Spleen (tissue), 7 donors: ENCODE measurements at regions not wholly inside any gene's neighbourhood (a gene's known extent, or its start where the extent isn't known, plus 50 kb on each side); places are given as distances from the start of the nearest gene placed in this dataset.

Experiments used
- POLR2AphosphoS5 ChIP-seq, 3 donors: sonication (generic); formaldehyde crosslinking; IDR thresholded peaks; one replicate each; pipeline ENCODE4 v1.5.1; 2017; ENCODE audit warnings: antibody characterized with exemption in 3 of 3
- TF ChIP-seq, protein P1 (sequence below), 11 experiments: fragments of 200-600 bp in 7 of 11; fragments of 450-650 bp in 4 of 11; sonication (generic) in 4 of 11; IDR thresholded peaks in 8 of 11; conservative IDR thresholded peaks in 3 of 11; 1 replicate in 7 of 11; 2 replicates in 4 of 11; pipeline versions ENCODE4 v1.4.0 to v1.8.0; 2016 to 2021; ENCODE audit warnings: antibody characterized with exemption in 11 of 11, inconsistent platforms in 4 of 11, mild to moderate bottlenecking in 1 of 11
- donor health status: DM: no; HTN: no; CAD: no; lungs with moderate emphysema.
- donor health status: DM: no; HTN: no; CAD: no.
- donor health status: DM: no; HTN: no; CAD: no.

DNA sequence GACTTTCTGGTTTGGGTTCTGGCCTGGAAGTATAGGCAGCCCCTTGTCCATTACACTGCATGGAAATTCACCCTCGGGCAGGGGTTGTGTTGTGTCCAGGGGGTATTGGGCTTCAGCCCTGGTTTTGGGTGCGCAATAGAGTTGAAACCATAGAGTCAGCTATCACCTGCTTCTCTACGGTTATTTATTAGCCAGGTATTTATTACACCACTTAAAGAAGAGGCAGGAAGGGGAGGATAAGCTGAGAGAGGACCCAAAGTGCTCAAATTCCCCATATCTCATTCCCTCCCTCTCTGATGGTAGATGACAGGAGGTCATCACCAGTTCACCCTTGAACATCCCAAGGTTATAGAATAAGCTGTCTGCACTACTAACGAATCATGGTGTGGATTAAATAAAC lies 133.4 kb downstream of the HRH4 start:
- TF ChIP-seq, protein P1, sequence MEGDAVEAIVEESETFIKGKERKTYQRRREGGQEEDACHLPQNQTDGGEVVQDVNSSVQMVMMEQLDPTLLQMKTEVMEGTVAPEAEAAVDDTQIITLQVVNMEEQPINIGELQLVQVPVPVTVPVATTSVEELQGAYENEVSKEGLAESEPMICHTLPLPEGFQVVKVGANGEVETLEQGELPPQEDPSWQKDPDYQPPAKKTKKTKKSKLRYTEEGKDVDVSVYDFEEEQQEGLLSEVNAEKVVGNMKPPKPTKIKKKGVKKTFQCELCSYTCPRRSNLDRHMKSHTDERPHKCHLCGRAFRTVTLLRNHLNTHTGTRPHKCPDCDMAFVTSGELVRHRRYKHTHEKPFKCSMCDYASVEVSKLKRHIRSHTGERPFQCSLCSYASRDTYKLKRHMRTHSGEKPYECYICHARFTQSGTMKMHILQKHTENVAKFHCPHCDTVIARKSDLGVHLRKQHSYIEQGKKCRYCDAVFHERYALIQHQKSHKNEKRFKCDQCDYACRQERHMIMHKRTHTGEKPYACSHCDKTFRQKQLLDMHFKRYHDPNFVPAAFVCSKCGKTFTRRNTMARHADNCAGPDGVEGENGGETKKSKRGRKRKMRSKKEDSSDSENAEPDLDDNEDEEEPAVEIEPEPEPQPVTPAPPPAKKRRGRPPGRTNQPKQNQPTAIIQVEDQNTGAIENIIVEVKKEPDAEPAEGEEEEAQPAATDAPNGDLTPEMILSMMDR (IDR thresholded peaks at IDR 0.05 in 8 of 11, conservative IDR thresholded peaks at IDR 0.05 in 3 of 11), result no peak
- TF ChIP-seq POLR2AphosphoS5 (IDR thresholded peaks at IDR 0.05), result no peak
